ENCODE measurements at regions not wholly inside any gene's neighbourhood (a gene's known extent, or its start where the extent isn't known, plus 50 kb on each side); places are given as distances from the start of the nearest gene placed in this dataset.
"Not testable (repeated sequence)": the region's sequence is repeated elsewhere in the genome, so short reads cannot be mapped to it uniquely, and the experiment has no call there.

GRCh38 chr12:56872366-56872765 lies 61.8 kb downstream of the SDR9C7 start:
- Histone ChIP-seq H3K27ac (ENCODE audit: low read depth, low read length) (no peak overlapping the region), H3K36me3 (ENCODE audit: insufficient read depth, low read length) (no peaks in the 10 kb centered on the region), H3K4me1 (ENCODE audit: insufficient read depth, low read length) (no peaks in the 10 kb centered on the region), H3K9me3 (ENCODE audit: low read length) (no peaks in the 10 kb centered on the region), H3K4me3 (ENCODE audit: low read length) (no peak overlapping the region), H3K27me3 (ENCODE audit: insufficient read depth, low read length, poor library complexity, severe bottlenecking) (no peaks in the 10 kb centered on the region)
- no peak for DNase-seq
- CTCF ChIA-PET, result no interaction called here
- Mint-ChIP-seq H3K36me3 (peaks cover 0 to 9% (median 0%) of the 10 kb centered on the region in 3 donors), H3K4me3 (no peak overlapping the region), H3K27ac (no peak overlapping the region), H3K9me3 (peaks cover 2 to 13% (median 7%) of the 10 kb centered on the region in 5 donors), H3K4me1 (no peaks in the 10 kb centered on the region), H3K27me3 (peaks cover 19 to 49% of the 10 kb centered on the region in 2 donors)
- POLR2A ChIA-PET, result no interaction called here

GRCh38 chr12:56867216-56867615 lies 67.0 kb downstream of the SDR9C7 start:
- POLR2A ChIA-PET, result no interaction called here
- Histone ChIP-seq H3K4me3 (ENCODE audit: low read length) (no peak overlapping the region), H3K27ac (ENCODE audit: low read depth, low read length) (no peak overlapping the region), H3K36me3 (ENCODE audit: insufficient read depth, low read length) (no peaks in the 10 kb centered on the region), H3K27me3 (ENCODE audit: insufficient read depth, low read length, poor library complexity, severe bottlenecking) (no peaks in the 10 kb centered on the region), H3K9me3 (ENCODE audit: low read length) (peaks cover 22% of the 10 kb centered on the region), H3K4me1 (ENCODE audit: insufficient read depth, low read length) (no peaks in the 10 kb centered on the region)
- Mint-ChIP-seq H3K27ac (no peak overlapping the region), H3K9me3 (peaks cover 37 to 51% (median 45%) of the 10 kb centered on the region in 5 donors), H3K36me3 (peaks cover 0 to 36% (median 3%) of the 10 kb centered on the region in 3 donors), H3K27me3 (peaks cover 16 to 41% of the 10 kb centered on the region in 2 donors), H3K4me1 (no peaks in the 10 kb centered on the region), H3K4me3 (no peak overlapping the region)
- no peak for DNase-seq
- CTCF ChIA-PET, result no interaction called here

- Mint-ChIP-seq H3K4me1 (no peaks in the 10 kb centered on the region), H3K27ac (no peak overlapping the region), H3K27me3 (peaks cover 19 to 46% of the 10 kb centered on the region in 2 donors), H3K9me3 (peaks cover 38 to 54% (median 53%) of the 10 kb centered on the region in 5 donors), H3K36me3 (peaks cover 0 to 39% (median 3%) of the 10 kb centered on the region in 3 donors), H3K4me3 (no peak overlapping the region)
- H3K36me3 ChIP-seq (ENCODE audit: insufficient read depth, low read length), result no peaks in the 10 kb centered on the region
- no peak overlapping the region for H3K4me3 ChIP-seq (ENCODE audit: low read length)
- no peaks in the 10 kb centered on the region for H3K4me1 ChIP-seq (ENCODE audit: insufficient read depth, low read length)
- CTCF ChIA-PET, result no interaction called here
- no peak for DNase-seq
- H3K9me3 ChIP-seq (ENCODE audit: low read length), result peaks cover 22% of the 10 kb centered on the region
- POLR2A ChIA-PET, result no interaction called here
- H3K27me3 ChIP-seq (ENCODE audit: insufficient read depth, low read length, poor library complexity, severe bottlenecking), result no peaks in the 10 kb centered on the region
- H3K27ac ChIP-seq (ENCODE audit: low read depth, low read length), result no peak overlapping the region
Measured at GRCh38 chr12:56866493-56866892, 67.7 kb downstream of the SDR9C7 start.

GRCh38 chr12:56864318-56864717 lies 69.9 kb downstream of the SDR9C7 start:
- H3K4me1 Mint-ChIP-seq, result no peaks in the 10 kb centered on the region
- POLR2A ChIA-PET, result no interaction called here
- no peak overlapping the region for H3K27ac ChIP-seq (ENCODE audit: low read depth, low read length)
- H3K27ac Mint-ChIP-seq, result peak overlapping the region in 1 of 8 donors; percentile 28
- no peak for DNase-seq
- peaks cover 22% of the 10 kb centered on the region for H3K9me3 ChIP-seq (ENCODE audit: low read length)
- peaks cover 38 to 64% (median 62%) of the 10 kb centered on the region in 5 donors for H3K9me3 Mint-ChIP-seq
- H3K27me3 Mint-ChIP-seq, result peaks cover 22 to 47% of the 10 kb centered on the region in 2 donors
- H3K4me3 Mint-ChIP-seq, result no peak overlapping the region
- CTCF ChIA-PET, result no interaction called here
- H3K36me3 Mint-ChIP-seq, result peaks cover 1 to 47% (median 3%) of the 10 kb centered on the region in 3 donors
- H3K27me3 ChIP-seq (ENCODE audit: insufficient read depth, low read length, poor library complexity, severe bottlenecking), result no peaks in the 10 kb centered on the region
- H3K36me3 ChIP-seq (ENCODE audit: insufficient read depth, low read length), result no peaks in the 10 kb centered on the region
- H3K4me1 ChIP-seq (ENCODE audit: insufficient read depth, low read length), result no peaks in the 10 kb centered on the region
- H3K4me3 ChIP-seq (ENCODE audit: low read length), result no peak overlapping the region

- Mint-ChIP-seq H3K9me3 (peaks cover 38 to 64% (median 62%) of the 10 kb centered on the region in 5 donors), H3K27me3 (peaks cover 22 to 50% of the 10 kb centered on the region in 2 donors), H3K4me3 (no peak overlapping the region), H3K4me1 (no peaks in the 10 kb centered on the region), H3K36me3 (peaks cover 1 to 47% (median 3%) of the 10 kb centered on the region in 3 donors), H3K27ac (peak overlapping the region in 1 of 8 donors; percentile 69)
- no peak for DNase-seq
- ChIA-PET CTCF (no interaction called here), POLR2A (no interaction called here)
- H3K36me3 ChIP-seq (ENCODE audit: insufficient read depth, low read length), result no peaks in the 10 kb centered on the region
- no peak overlapping the region for H3K27ac ChIP-seq (ENCODE audit: low read depth, low read length)
- peaks cover 22% of the 10 kb centered on the region for H3K9me3 ChIP-seq (ENCODE audit: low read length)
- H3K4me1 ChIP-seq (ENCODE audit: insufficient read depth, low read length), result no peaks in the 10 kb centered on the region
- no peak overlapping the region for H3K4me3 ChIP-seq (ENCODE audit: low read length)
- no peaks in the 10 kb centered on the region for H3K27me3 ChIP-seq (ENCODE audit: insufficient read depth, low read length, poor library complexity, severe bottlenecking)
Measured at GRCh38 chr12:56863789-56864188, 70.4 kb downstream of the SDR9C7 start.

- H3K36me3 ChIP-seq (ENCODE audit: insufficient read depth, low read length), result no peaks in the 10 kb centered on the region
- H3K27ac ChIP-seq (ENCODE audit: low read depth, low read length), result no peak overlapping the region
- peaks cover 1 to 37% (median 3%) of the 10 kb centered on the region in 3 donors for H3K36me3 Mint-ChIP-seq
- peaks cover 35 to 58% (median 54%) of the 10 kb centered on the region in 5 donors for H3K9me3 Mint-ChIP-seq
- H3K27me3 Mint-ChIP-seq, result peaks cover 15 to 48% of the 10 kb centered on the region in 2 donors
- H3K9me3 ChIP-seq (ENCODE audit: low read length), result peaks cover 22% of the 10 kb centered on the region
- H3K27me3 ChIP-seq (ENCODE audit: insufficient read depth, low read length, poor library complexity, severe bottlenecking), result no peaks in the 10 kb centered on the region
- no peak for DNase-seq
- no peak overlapping the region for H3K27ac Mint-ChIP-seq
- H3K4me1 ChIP-seq (ENCODE audit: insufficient read depth, low read length), result no peaks in the 10 kb centered on the region
- POLR2A ChIA-PET, result no interaction called here
- H3K4me3 ChIP-seq (ENCODE audit: low read length), result no peak overlapping the region
- H3K4me1 Mint-ChIP-seq, result no peaks in the 10 kb centered on the region
- no peak overlapping the region for H3K4me3 Mint-ChIP-seq
- CTCF ChIA-PET, result no interaction called here
Measured at GRCh38 chr12:56862264-56862663, 71.9 kb downstream of the SDR9C7 start.

GRCh38 chr12:56853392-56853978 lies 80.7 kb downstream of the SDR9C7 start:
- H3K27ac Mint-ChIP-seq; H3K36me3 ChIP-seq (ENCODE audit: insufficient read depth, low read length); H3K4me3 Mint-ChIP-seq; H3K27ac ChIP-seq (ENCODE audit: low read depth, low read length); CTCF ChIA-PET; H3K4me1 Mint-ChIP-seq; DNase-seq; H3K9me3 ChIP-seq (ENCODE audit: low read length); H3K4me3 ChIP-seq (ENCODE audit: low read length); POLR2A ChIA-PET; H3K4me1 ChIP-seq (ENCODE audit: insufficient read depth, low read length); H3K27me3 ChIP-seq (ENCODE audit: insufficient read depth, low read length, poor library complexity, severe bottlenecking): not testable (repeated sequence)
- peaks cover 0 to 17% (median 0%) of the 10 kb centered on the region in 3 donors for H3K36me3 Mint-ChIP-seq
- H3K9me3 Mint-ChIP-seq, result peaks cover 9 to 21% (median 20%) of the 10 kb centered on the region in 5 donors
- H3K27me3 Mint-ChIP-seq, result peaks cover 27 to 54% of the 10 kb centered on the region in 2 donors

- H3K36me3 Mint-ChIP-seq, result peaks cover 0 to 15% (median 0%) of the 10 kb centered on the region in 3 donors
- Histone ChIP-seq H3K36me3 (ENCODE audit: insufficient read depth, low read length) (no peaks in the 10 kb centered on the region), H3K27ac (ENCODE audit: low read depth, low read length) (no peak overlapping the region), H3K9me3 (ENCODE audit: low read length) (no peaks in the 10 kb centered on the region), H3K4me3 (ENCODE audit: low read length) (no peak overlapping the region), H3K4me1 (ENCODE audit: insufficient read depth, low read length) (no peaks in the 10 kb centered on the region), H3K27me3 (ENCODE audit: insufficient read depth, low read length, poor library complexity, severe bottlenecking) (no peaks in the 10 kb centered on the region)
- peaks cover 19 to 43% of the 10 kb centered on the region in 2 donors for H3K27me3 Mint-ChIP-seq
- H3K4me3 Mint-ChIP-seq, result no peak overlapping the region
- DNase-seq, result no peak
- ChIA-PET POLR2A (no interaction called here), CTCF (no interaction called here)
- H3K9me3 Mint-ChIP-seq, result peaks cover 9 to 21% (median 20%) of the 10 kb centered on the region in 5 donors
- no peak overlapping the region for H3K27ac Mint-ChIP-seq
- peaks cover 0 to 8% (median 0%) of the 10 kb centered on the region in 3 donors for H3K4me1 Mint-ChIP-seq
Measured at GRCh38 chr12:56851462-56851861, 82.7 kb downstream of the SDR9C7 start.

Data from CD8-positive, alpha-beta memory T cell (primary cell).